ENCODE measurements at regions not wholly inside any gene's neighbourhood (a gene's known extent, or its start where the extent isn't known, plus 50 kb on each side); places are given as distances from the start of the nearest gene placed in this dataset.
"Not testable (repeated sequence)": the region's sequence is repeated elsewhere in the genome, so short reads cannot be mapped to it uniquely, and the experiment has no call there.

DNA sequence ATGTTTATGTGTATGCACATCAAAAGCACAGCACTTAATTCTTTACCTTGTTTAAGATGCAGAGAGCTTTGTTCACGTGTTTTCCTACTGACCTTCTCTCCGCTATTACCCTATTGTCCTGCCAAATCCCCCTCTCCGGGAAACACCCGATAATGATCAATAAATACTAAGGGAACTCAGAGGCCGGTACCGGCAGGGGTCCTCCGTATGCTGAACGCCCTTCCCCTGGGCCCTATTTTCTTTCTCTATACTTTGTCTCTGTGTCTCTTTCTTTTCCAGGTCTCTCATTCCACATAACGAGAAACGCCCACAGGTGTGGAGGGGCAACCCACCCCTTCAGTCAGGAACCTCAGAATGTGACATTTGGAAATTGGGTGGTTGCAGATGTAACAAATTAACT is 160.1 kb downstream of the ADRA2C start:
- DNase-seq (ENCODE audit: low read depth in 2 of 3, low spot score in 2 of 3): not testable (repeated sequence)

GRCh38 chr4:3926969-3927755 is 161.0 kb downstream of the ADRA2C start:
- DNase-seq (ENCODE audit: low read depth in 2 of 3, low spot score in 2 of 3): not testable (repeated sequence)

DNA sequence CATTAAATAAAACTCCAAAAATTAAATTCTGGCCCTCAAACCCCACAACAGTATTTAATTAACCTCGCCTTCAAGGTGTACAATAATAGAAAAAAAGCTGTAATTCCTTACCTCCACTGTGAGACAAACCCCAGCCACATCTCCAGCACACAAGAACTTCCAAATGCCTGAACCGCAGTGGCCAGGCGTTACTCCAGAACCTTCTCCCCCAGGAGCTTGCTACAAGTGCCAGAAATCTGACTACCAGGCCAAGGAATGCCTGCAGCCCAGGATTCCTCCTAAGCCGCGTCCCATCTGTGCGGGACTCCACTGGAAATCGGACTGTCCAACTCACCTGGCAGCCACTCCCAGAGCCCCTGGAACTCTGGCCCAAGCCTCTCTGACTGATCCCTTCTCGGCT is 163.2 kb downstream of the ADRA2C start:
- not testable (repeated sequence) for DNase-seq (ENCODE audit: low read depth in 2 of 3, low spot score in 2 of 3)

DNA sequence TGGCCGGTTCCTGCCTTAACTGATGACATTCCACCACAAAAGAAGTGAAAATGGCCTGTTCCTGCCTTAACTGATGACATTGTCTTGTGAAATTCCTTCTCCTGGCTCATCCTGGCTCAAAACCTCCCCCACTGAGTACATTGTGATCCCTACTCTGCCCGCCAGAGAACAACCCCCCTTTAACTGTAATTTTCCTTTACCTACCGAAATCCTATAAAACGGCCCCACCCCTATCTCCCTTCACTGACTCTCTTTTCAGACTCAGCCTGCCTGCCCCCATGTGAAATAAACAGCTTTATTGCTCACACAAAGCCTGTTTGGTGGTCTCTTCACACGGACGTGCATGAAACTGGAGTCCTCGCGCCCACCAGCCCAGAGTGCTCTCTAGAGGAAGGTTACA is 166.5 kb downstream of the ADRA2C start:
- DNase-seq (ENCODE audit: low read depth in 2 of 3, low spot score in 2 of 3): not testable (repeated sequence)

- not testable (repeated sequence) for DNase-seq (ENCODE audit: low read depth in 2 of 3, low spot score in 2 of 3)
Measured at GRCh38 chr4:3935406-3935805, 169.2 kb downstream of the ADRA2C start.

- no peak for DNase-seq (ENCODE audit: low read depth in 2 of 3, low spot score in 2 of 3)
Measured at GRCh38 chr4:3936184-3936583, 170.0 kb downstream of the ADRA2C start.

DNA sequence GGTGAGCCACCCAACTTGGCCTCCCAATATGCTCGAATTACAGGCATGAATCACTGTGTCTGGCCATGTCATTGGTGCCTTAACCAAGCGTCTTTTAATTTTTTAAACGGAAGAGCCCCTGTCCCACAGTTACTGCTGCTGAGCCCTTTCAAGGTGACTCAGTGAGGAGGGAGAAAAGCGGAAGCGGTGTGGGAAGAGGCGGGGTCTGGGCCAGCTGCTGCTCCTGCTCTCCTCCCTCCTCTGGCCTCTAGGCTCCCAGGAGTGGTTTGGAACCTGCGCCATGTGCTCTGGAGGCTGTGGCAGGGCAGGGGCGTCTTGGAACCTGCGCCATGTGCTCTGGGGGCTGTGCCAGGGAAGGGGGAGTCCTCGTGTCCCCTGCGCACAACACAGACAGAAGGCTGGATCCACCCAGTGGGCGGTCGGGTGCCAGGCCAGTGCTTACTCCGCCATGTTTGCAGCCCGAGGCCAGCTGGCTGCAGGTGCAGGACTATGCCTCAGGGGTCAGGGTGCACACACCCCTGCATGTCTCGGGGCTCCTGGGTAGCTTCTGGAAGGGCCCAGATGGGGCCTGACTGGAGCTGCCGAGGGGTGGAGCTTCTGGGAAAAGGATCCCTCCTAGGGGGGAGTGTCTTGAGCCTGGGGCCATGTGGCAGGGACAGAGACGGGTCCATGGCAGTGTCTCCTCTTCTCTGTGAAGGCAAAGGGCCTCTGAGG is 171.8 kb downstream of the ADRA2C start:
- not testable (repeated sequence) for DNase-seq (ENCODE audit: low read depth in 2 of 3, low spot score in 2 of 3)

DNA sequence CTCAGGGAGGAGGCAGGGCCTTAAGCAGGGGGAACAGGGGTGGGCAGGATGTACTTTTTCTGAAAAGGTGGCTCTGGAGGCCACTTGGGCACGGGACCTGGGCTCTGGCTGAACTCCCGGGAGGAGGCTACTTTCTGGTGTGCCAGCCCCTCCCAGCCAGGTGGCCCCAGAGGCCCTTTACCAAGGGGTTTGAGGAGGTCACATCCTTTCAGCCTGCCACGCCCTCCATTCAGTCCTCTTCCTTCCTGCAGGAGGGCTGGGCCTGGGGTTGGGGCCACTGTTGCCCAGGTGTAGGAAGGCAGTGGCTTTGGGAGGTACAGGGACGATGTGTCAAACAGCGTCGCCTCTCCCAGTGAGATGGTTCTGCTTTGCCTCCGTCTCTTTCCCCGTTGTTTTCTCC is 172.5 kb downstream of the ADRA2C start:
- DNase-seq (ENCODE audit: low read depth in 2 of 3, low spot score in 2 of 3): not testable (repeated sequence)

- DNase-seq (ENCODE audit: low read depth in 2 of 3, low spot score in 2 of 3): not testable (repeated sequence)
Measured at GRCh38 chr4:3939954-3940591, 173.9 kb downstream of the ADRA2C start.

- DNase-seq (ENCODE audit: low read depth in 2 of 3, low spot score in 2 of 3): not testable (repeated sequence)
Measured at GRCh38 chr4:3941735-3942522, 175.7 kb downstream of the ADRA2C start.

DNA sequence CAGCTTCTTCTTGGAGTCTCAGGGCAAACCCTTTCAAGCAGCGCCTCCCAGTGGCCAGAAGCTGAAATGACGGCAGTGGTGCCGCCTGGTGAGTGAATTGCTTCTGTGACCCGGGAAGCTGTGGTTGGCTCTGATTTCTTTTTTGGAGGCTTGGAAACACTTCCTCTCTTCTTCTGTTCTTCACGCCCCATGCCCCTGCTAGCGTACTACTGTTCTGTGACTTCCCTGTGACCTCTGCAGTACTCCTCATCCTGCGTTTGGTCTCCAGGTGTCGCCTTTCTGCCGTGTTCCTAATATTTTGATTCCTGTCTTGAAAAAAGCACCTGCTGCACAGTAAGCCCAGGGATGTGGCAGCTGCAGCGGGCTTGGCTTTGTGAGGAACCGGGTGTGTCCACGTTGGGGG is 176.4 kb downstream of the ADRA2C start:
- DNase-seq (ENCODE audit: low read depth in 2 of 3, low spot score in 2 of 3): peak in 1 of 3 experiments; percentile 14

- DNase-seq (ENCODE audit: low read depth in 2 of 3, low spot score in 2 of 3): not testable (repeated sequence)
Measured at GRCh38 chr4:3943051-3943450, 176.9 kb downstream of the ADRA2C start.

DNA sequence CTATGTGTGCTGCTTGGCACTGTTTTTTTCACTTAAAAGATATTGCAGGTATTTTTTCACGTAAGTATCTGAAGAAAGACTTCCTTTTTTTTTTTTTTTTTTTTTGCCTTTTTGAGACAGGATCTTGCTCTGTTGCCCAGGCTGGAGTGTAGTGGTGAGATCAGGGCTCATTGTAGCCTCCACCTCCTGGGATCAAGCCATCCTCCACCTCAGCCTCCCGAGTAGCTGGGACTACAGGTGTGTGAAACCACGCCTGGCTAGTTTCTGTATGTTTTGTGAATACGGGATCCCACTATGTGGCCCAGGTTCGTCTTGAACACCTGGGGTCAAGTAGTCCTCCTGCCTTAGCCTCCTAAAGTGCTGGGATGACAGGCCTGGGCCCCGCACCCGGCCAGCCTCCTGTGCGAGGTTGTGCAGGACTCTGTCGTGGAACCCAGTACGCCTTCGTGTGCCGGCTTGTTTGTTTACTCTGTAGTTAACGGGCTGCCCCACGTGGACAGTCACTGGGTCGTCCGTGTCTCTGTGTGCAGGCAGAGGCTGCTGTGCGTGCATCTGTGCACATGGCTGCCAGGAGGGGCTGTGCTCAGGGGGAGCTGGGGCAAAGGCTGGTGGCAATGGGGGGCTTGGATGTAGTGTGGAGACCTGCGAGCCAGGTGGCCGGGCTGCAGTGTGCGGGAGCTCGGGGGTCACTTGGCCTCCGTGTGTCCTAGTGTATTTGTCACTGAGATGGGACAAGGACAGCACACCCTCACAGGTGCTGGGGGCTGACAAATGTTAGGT is 179.5 kb downstream of the ADRA2C start:
- no peak for DNase-seq (ENCODE audit: low read depth in 2 of 3, low spot score in 2 of 3)

- DNase-seq (ENCODE audit: low read depth in 2 of 3, low spot score in 2 of 3): not testable (repeated sequence)
Measured at GRCh38 chr4:3946553-3946952, 180.4 kb downstream of the ADRA2C start.

GRCh38 chr4:3947761-3948160 is 181.6 kb downstream of the ADRA2C start:
- DNase-seq (ENCODE audit: low read depth in 2 of 3, low spot score in 2 of 3): not testable (repeated sequence)

DNA sequence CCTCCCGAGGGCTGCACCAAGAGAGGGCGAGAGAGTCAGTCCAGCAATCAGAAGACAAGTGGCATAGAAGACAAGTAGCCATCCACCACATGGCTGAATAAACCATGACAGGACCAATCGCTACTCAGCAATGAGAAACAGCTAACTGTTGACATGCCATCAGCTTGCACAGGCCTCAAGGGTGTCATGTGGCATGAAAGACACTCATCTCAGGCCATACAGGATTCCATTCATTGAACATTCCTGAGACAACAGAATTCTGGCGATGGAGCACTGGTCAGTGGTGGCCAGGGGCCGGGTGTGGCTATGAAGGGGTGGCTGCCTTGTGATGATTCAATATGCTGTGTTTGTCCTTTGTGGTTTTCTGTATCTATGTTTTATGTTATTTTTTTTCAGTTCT is 182.0 kb downstream of the ADRA2C start:
- not testable (repeated sequence) for DNase-seq (ENCODE audit: low read depth in 2 of 3, low spot score in 2 of 3)

GRCh38 chr4:3949916-3950315 is 183.7 kb downstream of the ADRA2C start:
- not testable (repeated sequence) for DNase-seq (ENCODE audit: low read depth in 2 of 3, low spot score in 2 of 3)

DNA sequence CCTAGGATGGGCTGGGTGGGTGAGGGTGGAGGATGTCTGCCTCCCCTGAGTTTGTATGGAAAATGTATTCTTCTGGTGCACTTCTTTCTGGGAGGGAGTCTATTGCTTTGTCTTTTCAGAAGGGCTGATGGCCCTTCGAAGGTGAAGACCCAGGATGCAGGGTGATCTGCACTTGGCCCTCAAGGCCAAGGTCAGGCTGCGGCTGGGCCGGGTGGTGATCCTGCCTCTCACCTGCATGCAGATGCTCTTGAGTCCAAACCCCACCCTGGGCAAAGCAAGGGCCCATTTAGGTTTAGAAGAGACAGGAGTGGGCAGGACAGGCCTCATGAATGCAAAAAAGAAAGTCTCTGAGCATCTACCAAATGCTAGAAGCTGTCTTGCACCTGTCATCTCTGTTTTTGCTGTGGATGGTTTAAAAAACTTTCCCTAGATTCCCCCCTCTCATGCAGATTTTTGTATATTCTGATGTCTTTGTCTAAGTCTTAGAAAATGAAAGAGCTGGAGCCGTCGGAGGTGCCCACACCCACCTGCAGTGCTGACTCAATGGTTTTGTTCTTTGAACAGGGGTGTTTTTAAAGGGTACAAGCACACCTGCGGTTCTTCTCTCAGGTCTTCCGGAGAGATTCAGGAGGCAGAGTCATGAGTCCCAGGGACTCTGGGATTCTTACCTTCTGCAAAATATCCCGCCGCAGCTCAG is 186.4 kb downstream of the ADRA2C start:
- not testable (repeated sequence) for DNase-seq (ENCODE audit: low read depth in 2 of 3, low spot score in 2 of 3)

GRCh38 chr4:3953140-3953489 is 186.9 kb downstream of the ADRA2C start:
- not testable (repeated sequence) for DNase-seq (ENCODE audit: low read depth in 2 of 3, low spot score in 2 of 3)
